ENCODE measurements at regions not wholly inside any gene's neighbourhood (a gene's known extent, or its start where the extent isn't known, plus 50 kb on each side); places are given as distances from the start of the nearest gene placed in this dataset.

- H3K4me3 ChIP-seq = no peak overlapping the region
- no peak for TF ChIP-seq EP300 (IDR thresholded peaks at IDR 0.05; ENCODE audit: low read depth)
- no peak for TF ChIP-seq POLR2AphosphoS5 (IDR thresholded peaks at IDR 0.05)
- TF ChIP-seq POLR2A (IDR thresholded peaks at IDR 0.05) = no peak
- TF ChIP-seq CTCF (IDR thresholded peaks at IDR 0.05) = no peak
- no peak overlapping the region for H3K27ac ChIP-seq
- no peaks in the 10 kb centered on the region for H3K4me1 ChIP-seq
- no peak for DNase-seq
- no peaks in the 10 kb centered on the region for H3K36me3 ChIP-seq
- no peaks in the 10 kb centered on the region for H3K27me3 ChIP-seq
- intact Hi-C loops (cut with DNase I; ENCODE audit: low total_unique reads) = no loop called here
- in situ Hi-C loops (cut with MboI; ENCODE audit: low pct_ligation_motif_present in 1 of 4, low pct_unique_long_range_greater_than_20kb in 1 of 4, low sequenced_read_pairs in 3 of 4) = no loop called here
- no peaks in the 10 kb centered on the region for H3K9me3 ChIP-seq
- 92 to 100% methylated on average over 1 to 2 of the region's 2 CpGs for WGBS, 2 donors (ENCODE audit: low coverage in 1 of 2)
Observed at GRCh38 chr2:65790676-65790935, 358.2 kb upstream of the SPRED2 start.

GRCh38 chr2:65789923-65790675 is 357.7 kb upstream of the SPRED2 start:
- Histone ChIP-seq H3K27ac (no peak overlapping the region), H3K4me1 (no peaks in the 10 kb centered on the region), H3K9me3 (no peaks in the 10 kb centered on the region), H3K36me3 (no peaks in the 10 kb centered on the region), H3K27me3 (no peaks in the 10 kb centered on the region), H3K4me3 (no peak overlapping the region)
- in situ Hi-C loops (cut with MboI; ENCODE audit: low pct_ligation_motif_present in 1 of 4, low pct_unique_long_range_greater_than_20kb in 1 of 4, low sequenced_read_pairs in 3 of 4) = no loop called here
- DNase-seq = no peak
- 90 to 96% methylated on average over 8 to 30 of the region's 30 CpGs for WGBS, 2 donors (ENCODE audit: low coverage in 1 of 2)
- TF ChIP-seq EP300 (IDR thresholded peaks at IDR 0.05; ENCODE audit: low read depth) (no peak), CTCF (IDR thresholded peaks at IDR 0.05) (no peak), POLR2A (IDR thresholded peaks at IDR 0.05) (no peak), POLR2AphosphoS5 (IDR thresholded peaks at IDR 0.05) (no peak)
- intact Hi-C loops (cut with DNase I; ENCODE audit: low total_unique reads) = no loop called here

GRCh38 chr2:65788556-65788955 is 356.2 kb upstream of the SPRED2 start:
- no peaks in the 10 kb centered on the region for H3K4me1 ChIP-seq
- in situ Hi-C loops (cut with MboI; ENCODE audit: low pct_ligation_motif_present in 1 of 4, low pct_unique_long_range_greater_than_20kb in 1 of 4, low sequenced_read_pairs in 3 of 4) (no loop called here), intact Hi-C loops (cut with DNase I; ENCODE audit: low total_unique reads) (no loop called here)
- H3K9me3 ChIP-seq = no peaks in the 10 kb centered on the region
- DNase-seq = no peak
- no peak overlapping the region for H3K27ac ChIP-seq
- no peaks in the 10 kb centered on the region for H3K27me3 ChIP-seq
- H3K36me3 ChIP-seq = no peaks in the 10 kb centered on the region
- WGBS, 2 donors (ENCODE audit: low coverage in 1 of 2) = 44 to 67% methylated on average over 3 to 5 of the region's 5 CpGs
- TF ChIP-seq POLR2AphosphoS5 (IDR thresholded peaks at IDR 0.05) (no peak), CTCF (IDR thresholded peaks at IDR 0.05) (no peak), POLR2A (IDR thresholded peaks at IDR 0.05) (no peak), EP300 (IDR thresholded peaks at IDR 0.05; ENCODE audit: low read depth) (no peak)
- H3K4me3 ChIP-seq = no peak overlapping the region

GRCh38 chr2:65786765-65787164 is 354.4 kb upstream of the SPRED2 start:
- no peak overlapping the region for H3K4me3 ChIP-seq
- no peak for DNase-seq
- TF ChIP-seq EP300 (IDR thresholded peaks at IDR 0.05; ENCODE audit: low read depth) (no peak), POLR2AphosphoS5 (IDR thresholded peaks at IDR 0.05) (no peak), CTCF (IDR thresholded peaks at IDR 0.05) (no peak)
- WGBS, 2 donors (ENCODE audit: low coverage in 1 of 2) = 50 to 54% methylated on average over 1 of the region's 1 CpG
- H3K9me3 ChIP-seq = no peaks in the 10 kb centered on the region
- in situ Hi-C loops (cut with MboI; ENCODE audit: low pct_ligation_motif_present in 1 of 4, low pct_unique_long_range_greater_than_20kb in 1 of 4, low sequenced_read_pairs in 3 of 4) (no loop called here), intact Hi-C loops (cut with DNase I; ENCODE audit: low total_unique reads) (no loop called here)
- H3K27me3 ChIP-seq = no peaks in the 10 kb centered on the region
- H3K36me3 ChIP-seq = no peaks in the 10 kb centered on the region
- no peaks in the 10 kb centered on the region for H3K4me1 ChIP-seq
- H3K27ac ChIP-seq = no peak overlapping the region
